PC-3 (cell line): ENCODE measurements at regions not wholly inside any gene's neighbourhood (a gene's known extent, or its start where the extent isn't known, plus 50 kb on each side); places are given as distances from the start of the nearest gene placed in this dataset.

ENCODE experiments used
- CTCF ChIP-seq: fragments of 300-600 bp; sonication (generic); conservative IDR thresholded peaks from 2 replicates; pipeline ENCODE4 v1.5.1; 2017; ENCODE audit warnings: antibody characterized with exemption, low read depth, mild to moderate bottlenecking, low read length
- EZH2 ChIP-seq: fragments of 300-600 bp; sonication (generic); IDR thresholded peaks from one replicate; pipeline ENCODE4 v1.6.1; 2017; ENCODE audit warnings: antibody characterized with exemption, mild to moderate bottlenecking, low read length; ENCODE audit not compliant: unreplicated experiment

DNA sequence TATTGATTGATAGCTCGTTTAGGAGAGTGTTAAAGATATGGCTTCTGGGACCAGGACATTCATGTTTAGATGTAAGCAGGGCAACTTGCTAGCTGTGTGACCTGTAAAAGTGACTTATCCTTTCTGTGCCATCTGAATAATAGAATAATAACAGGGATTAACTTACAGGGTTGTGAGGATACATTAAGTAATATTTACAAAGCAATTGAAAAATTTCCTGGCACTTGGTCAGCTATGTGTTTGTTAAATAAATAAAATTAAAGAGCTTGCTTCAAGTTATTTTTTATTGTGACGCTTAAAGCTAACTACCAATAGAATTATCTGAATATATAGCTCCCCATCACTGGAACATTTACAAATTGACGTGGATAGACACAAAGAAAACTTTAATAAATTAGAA, 287.9 kb upstream of the CDIN1 start:
- TF ChIP-seq CTCF, result no peak
- no peak for TF ChIP-seq EZH2
